ENCODE measurements at regions not wholly inside any gene's neighbourhood (a gene's known extent, or its start where the extent isn't known, plus 50 kb on each side); places are given as distances from the start of the nearest gene placed in this dataset.

- H3K4me3 ChIP-seq (ENCODE audit: low read length), result no peak overlapping the region
- no peak for DNase-seq (ENCODE audit: low read depth)
- TF ChIP-seq CTCF (IDR thresholded peaks at IDR 0.05; ENCODE audit: insufficient read depth, low read depth, low read length, missing control alignments), result no peak
These were observed 395.1 kb downstream of the CETN3 start for GRCh38 chr5:90014420-90014819.

- no peak for DNase-seq (ENCODE audit: low read depth)
- no peak for TF ChIP-seq CTCF (IDR thresholded peaks at IDR 0.05; ENCODE audit: insufficient read depth, low read depth, low read length, missing control alignments)
- no peak overlapping the region for H3K4me3 ChIP-seq (ENCODE audit: low read length)
These were observed 409.2 kb downstream of the CETN3 start for GRCh38 chr5:90000351-90000750.

- no peak for TF ChIP-seq CTCF (IDR thresholded peaks at IDR 0.05; ENCODE audit: insufficient read depth, low read depth, low read length, missing control alignments)
- no peak for DNase-seq (ENCODE audit: low read depth)
- no peak overlapping the region for H3K4me3 ChIP-seq (ENCODE audit: low read length)
These were observed 410.8 kb downstream of the CETN3 start for GRCh38 chr5:89998519-89999305.

GRCh38 chr5:89996890-89997289 lies 412.7 kb downstream of the CETN3 start:
- DNase-seq (ENCODE audit: low read depth), result no peak
- no peak for TF ChIP-seq CTCF (IDR thresholded peaks at IDR 0.05; ENCODE audit: insufficient read depth, low read depth, low read length, missing control alignments)
- no peak overlapping the region for H3K4me3 ChIP-seq (ENCODE audit: low read length)

DNA sequence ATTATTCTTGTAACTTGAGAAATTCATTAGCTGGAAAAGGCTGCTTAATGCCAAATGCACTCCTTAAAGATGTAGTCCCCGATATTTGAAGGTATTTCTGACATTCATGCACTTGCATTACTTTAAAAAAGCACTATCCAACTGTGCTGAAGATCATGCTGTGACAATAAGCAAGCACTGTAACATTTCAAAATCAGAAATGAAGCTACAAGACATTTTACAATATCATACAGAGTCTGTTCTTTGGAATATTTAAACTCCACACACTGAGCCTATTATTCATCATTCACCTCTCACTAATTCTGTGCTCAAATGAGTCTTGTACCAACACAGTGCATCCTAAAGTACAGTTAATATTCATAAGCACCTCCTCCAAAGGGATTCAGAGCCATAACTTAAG lies 413.2 kb downstream of the CETN3 start:
- no peak for TF ChIP-seq CTCF (IDR thresholded peaks at IDR 0.05; ENCODE audit: insufficient read depth, low read depth, low read length, missing control alignments)
- H3K4me3 ChIP-seq (ENCODE audit: low read length), result no peak overlapping the region
- no peak for DNase-seq (ENCODE audit: low read depth)

- no peak overlapping the region for H3K4me3 ChIP-seq (ENCODE audit: low read length)
- no peak for TF ChIP-seq CTCF (IDR thresholded peaks at IDR 0.05; ENCODE audit: insufficient read depth, low read depth, low read length, missing control alignments)
- no peak for DNase-seq (ENCODE audit: low read depth)
These were observed 415.3 kb downstream of the CETN3 start for GRCh38 chr5:89994266-89994665.

DNA sequence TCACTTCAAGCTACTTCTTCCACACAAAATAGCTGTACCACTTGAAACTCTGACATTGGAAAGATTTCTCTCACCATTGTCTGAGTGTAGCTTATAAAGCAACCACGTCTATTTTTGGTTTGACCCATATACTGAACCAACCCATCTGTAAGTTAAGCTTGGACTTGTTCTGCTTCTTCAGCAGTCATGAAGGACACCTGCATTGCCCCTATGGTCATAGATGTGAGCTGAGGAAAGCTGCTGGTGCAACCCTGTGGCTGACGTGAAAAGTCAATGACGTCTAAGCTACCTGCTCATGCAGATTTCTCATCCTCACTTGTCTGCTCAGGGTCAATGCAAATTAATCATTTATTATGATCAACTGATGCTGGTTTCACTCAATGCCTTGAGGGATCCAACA lies 417.4 kb downstream of the CETN3 start:
- no peak for TF ChIP-seq CTCF (IDR thresholded peaks at IDR 0.05; ENCODE audit: insufficient read depth, low read depth, low read length, missing control alignments)
- H3K4me3 ChIP-seq (ENCODE audit: low read length), result no peak overlapping the region
- no peak for DNase-seq (ENCODE audit: low read depth)
